ENCODE measurements at regions not wholly inside any gene's neighbourhood (a gene's known extent, or its start where the extent isn't known, plus 50 kb on each side); places are given as distances from the start of the nearest gene placed in this dataset.

GRCh38 chr4:147340591-147341120 is 140.2 kb upstream of the EDNRA start:
- H3K9me3 ChIP-seq (replicated peaks in 1 of 2; ENCODE audit: control insufficient read depth in 2 of 2, insufficient read depth in 1 of 2, low read depth in 1 of 2, low read length in 2 of 2) = no peaks in the 10 kb centered on the region
- H3K27me3 ChIP-seq (ENCODE audit: control insufficient read depth in 3 of 3, insufficient read depth in 3 of 3, low read depth in 1 of 3, low read length in 3 of 3) = no peaks in the 10 kb centered on the region
- no peak overlapping the region for H2AK5ac ChIP-seq (ENCODE audit: low read depth, low read length)
- no peak overlapping the region for H2BK5ac ChIP-seq (ENCODE audit: low read length)
- no peak overlapping the region for H3K18ac ChIP-seq (ENCODE audit: low read length)
- H3K4ac ChIP-seq (ENCODE audit: low read length) = no peak overlapping the region
- H2BK15ac ChIP-seq (ENCODE audit: low read length) = no peak overlapping the region
- H3K4me3 ChIP-seq (ENCODE audit: low read length in 2 of 2) = no peak overlapping the region
- H2AFZ ChIP-seq (ENCODE audit: low read length) = no peak overlapping the region
- H3K9ac ChIP-seq (ENCODE audit: low read depth, low read length, poor library complexity) = no peak overlapping the region
- DNase-seq (ENCODE audit: low spot score) = no peak
- H4K91ac ChIP-seq (ENCODE audit: low read depth, low read length, poor library complexity) = no peak overlapping the region
- no peak overlapping the region for H3K4me2 ChIP-seq (ENCODE audit: insufficient read depth, low read length, poor library complexity, severe bottlenecking)
- WGBS, 2 donors (ENCODE audit: extremely low coverage in 2 of 2, insufficient read length in 2 of 2, insufficient replicate concordance in 1 of 2) = no CpG with 5 or more reads among the region's 3 CpGs
- H3K23ac ChIP-seq (ENCODE audit: low read depth, low read length, poor library complexity) = no peak overlapping the region
- no peaks in the 10 kb centered on the region for H3K36me3 ChIP-seq (replicated peaks in 1 of 2; ENCODE audit: control insufficient read depth in 2 of 2, insufficient read depth in 2 of 2, low read length in 2 of 2)
- no peak overlapping the region for H2BK12ac ChIP-seq (ENCODE audit: low read length)
- H3K79me1 ChIP-seq (ENCODE audit: low read depth, low read length) = no peaks in the 10 kb centered on the region
- peaks cover 0 to 2% of the 10 kb centered on the region in 2 donors for H3K4me1 ChIP-seq (ENCODE audit: control insufficient read depth in 2 of 2, insufficient read depth in 1 of 2, low read depth in 1 of 2, low read length in 2 of 2)
- H3K14ac ChIP-seq (ENCODE audit: low read length) = no peak overlapping the region
- no peak overlapping the region for H4K8ac ChIP-seq (ENCODE audit: low read depth, low read length)
- no peak overlapping the region for H2BK120ac ChIP-seq (ENCODE audit: low read depth, low read length)
- no peak overlapping the region for H3K27ac ChIP-seq (replicated peaks; ENCODE audit: low read length)

- DNase-seq (ENCODE audit: low spot score) = no peak
- no CpG with 5 or more reads among the region's 1 CpG for WGBS, 2 donors (ENCODE audit: extremely low coverage in 2 of 2, insufficient read length in 2 of 2, insufficient replicate concordance in 1 of 2)
- H4K8ac ChIP-seq (ENCODE audit: low read depth, low read length) = no peak overlapping the region
- H3K9ac ChIP-seq (ENCODE audit: low read depth, low read length, poor library complexity) = no peak overlapping the region
- H3K9me3 ChIP-seq (replicated peaks in 1 of 2; ENCODE audit: control insufficient read depth in 2 of 2, insufficient read depth in 1 of 2, low read depth in 1 of 2, low read length in 2 of 2) = no peaks in the 10 kb centered on the region
- H3K36me3 ChIP-seq (replicated peaks in 1 of 2; ENCODE audit: control insufficient read depth in 2 of 2, insufficient read depth in 2 of 2, low read length in 2 of 2) = no peaks in the 10 kb centered on the region
- H3K14ac ChIP-seq (ENCODE audit: low read length) = no peak overlapping the region
- no peak overlapping the region for H2BK120ac ChIP-seq (ENCODE audit: low read depth, low read length)
- no peak overlapping the region for H2AFZ ChIP-seq (ENCODE audit: low read length)
- no peak overlapping the region for H3K4me2 ChIP-seq (ENCODE audit: insufficient read depth, low read length, poor library complexity, severe bottlenecking)
- no peaks in the 10 kb centered on the region for H3K27me3 ChIP-seq (ENCODE audit: control insufficient read depth in 3 of 3, insufficient read depth in 3 of 3, low read depth in 1 of 3, low read length in 3 of 3)
- no peak overlapping the region for H2BK12ac ChIP-seq (ENCODE audit: low read length)
- no peak overlapping the region for H2BK15ac ChIP-seq (ENCODE audit: low read length)
- H3K23ac ChIP-seq (ENCODE audit: low read depth, low read length, poor library complexity) = no peak overlapping the region
- H2AK5ac ChIP-seq (ENCODE audit: low read depth, low read length) = no peak overlapping the region
- H3K4ac ChIP-seq (ENCODE audit: low read length) = no peak overlapping the region
- H4K91ac ChIP-seq (ENCODE audit: low read depth, low read length, poor library complexity) = no peak overlapping the region
- H3K18ac ChIP-seq (ENCODE audit: low read length) = no peak overlapping the region
- no peak overlapping the region for H2BK5ac ChIP-seq (ENCODE audit: low read length)
- H3K4me1 ChIP-seq (ENCODE audit: control insufficient read depth in 2 of 2, insufficient read depth in 1 of 2, low read depth in 1 of 2, low read length in 2 of 2) = peaks cover 0 to 2% of the 10 kb centered on the region in 2 donors
- no peak overlapping the region for H3K4me3 ChIP-seq (ENCODE audit: low read length in 2 of 2)
- H3K27ac ChIP-seq (replicated peaks; ENCODE audit: low read length) = no peak overlapping the region
- H3K79me1 ChIP-seq (ENCODE audit: low read depth, low read length) = no peaks in the 10 kb centered on the region
These were observed 137.2 kb upstream of the EDNRA start for GRCh38 chr4:147343692-147344091.

DNA sequence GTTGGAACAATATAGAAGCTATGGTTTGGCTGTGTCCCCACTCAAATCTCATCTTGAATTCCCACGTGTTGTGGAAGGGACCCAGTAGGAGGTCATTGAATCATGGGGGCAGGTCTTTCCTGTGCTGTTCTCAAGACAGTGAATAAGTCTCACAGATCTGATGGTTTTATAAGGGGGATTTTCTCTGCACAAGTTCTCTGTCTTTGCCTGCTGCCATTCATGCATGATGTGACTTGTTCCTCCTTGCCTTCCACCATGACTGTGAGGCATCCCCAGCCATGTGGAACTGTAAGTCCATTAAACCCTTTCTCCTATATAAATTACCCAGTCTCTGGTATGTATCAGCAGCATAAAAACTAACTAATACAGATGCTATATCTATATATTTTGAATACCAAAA is 135.2 kb upstream of the EDNRA start:
- H3K4me3 ChIP-seq (ENCODE audit: low read length in 2 of 2) = no peak overlapping the region
- H2BK5ac ChIP-seq (ENCODE audit: low read length) = no peak overlapping the region
- H3K4me2 ChIP-seq (ENCODE audit: insufficient read depth, low read length, poor library complexity, severe bottlenecking) = no peak overlapping the region
- H4K91ac ChIP-seq (ENCODE audit: low read depth, low read length, poor library complexity) = no peak overlapping the region
- H2AFZ ChIP-seq (ENCODE audit: low read length) = no peak overlapping the region
- H3K9me3 ChIP-seq (replicated peaks in 1 of 2; ENCODE audit: control insufficient read depth in 2 of 2, insufficient read depth in 1 of 2, low read depth in 1 of 2, low read length in 2 of 2) = no peaks in the 10 kb centered on the region
- H3K18ac ChIP-seq (ENCODE audit: low read length) = no peak overlapping the region
- H2BK15ac ChIP-seq (ENCODE audit: low read length) = no peak overlapping the region
- no peak overlapping the region for H4K8ac ChIP-seq (ENCODE audit: low read depth, low read length)
- no peak overlapping the region for H2BK12ac ChIP-seq (ENCODE audit: low read length)
- H3K36me3 ChIP-seq (replicated peaks in 1 of 2; ENCODE audit: control insufficient read depth in 2 of 2, insufficient read depth in 2 of 2, low read length in 2 of 2) = no peaks in the 10 kb centered on the region
- WGBS, 2 donors (ENCODE audit: extremely low coverage in 2 of 2, insufficient read length in 2 of 2, insufficient replicate concordance in 1 of 2) = no CpG with 5 or more reads among the region's 1 CpG
- no peak overlapping the region for H3K9ac ChIP-seq (ENCODE audit: low read depth, low read length, poor library complexity)
- H3K4ac ChIP-seq (ENCODE audit: low read length) = no peak overlapping the region
- H2AK5ac ChIP-seq (ENCODE audit: low read depth, low read length) = no peak overlapping the region
- H3K27me3 ChIP-seq (ENCODE audit: control insufficient read depth in 3 of 3, insufficient read depth in 3 of 3, low read depth in 1 of 3, low read length in 3 of 3) = no peaks in the 10 kb centered on the region
- DNase-seq (ENCODE audit: low spot score) = no peak
- H3K4me1 ChIP-seq (ENCODE audit: control insufficient read depth in 2 of 2, insufficient read depth in 1 of 2, low read depth in 1 of 2, low read length in 2 of 2) = no peaks in the 10 kb centered on the region
- H3K14ac ChIP-seq (ENCODE audit: low read length) = no peak overlapping the region
- H3K27ac ChIP-seq (replicated peaks; ENCODE audit: low read length) = no peak overlapping the region
- H2BK120ac ChIP-seq (ENCODE audit: low read depth, low read length) = no peak overlapping the region
- H3K79me1 ChIP-seq (ENCODE audit: low read depth, low read length) = no peaks in the 10 kb centered on the region
- H3K23ac ChIP-seq (ENCODE audit: low read depth, low read length, poor library complexity) = no peak overlapping the region

GRCh38 chr4:147347217-147347616 is 133.7 kb upstream of the EDNRA start:
- Histone ChIP-seq H3K4ac (ENCODE audit: low read length) (no peak overlapping the region), H3K27me3 (ENCODE audit: control insufficient read depth in 3 of 3, insufficient read depth in 3 of 3, low read depth in 1 of 3, low read length in 3 of 3) (no peaks in the 10 kb centered on the region), H2BK5ac (ENCODE audit: low read length) (no peak overlapping the region), H3K14ac (ENCODE audit: low read length) (no peak overlapping the region), H3K9me3 (replicated peaks in 1 of 2; ENCODE audit: control insufficient read depth in 2 of 2, insufficient read depth in 1 of 2, low read depth in 1 of 2, low read length in 2 of 2) (no peaks in the 10 kb centered on the region), H2AK5ac (ENCODE audit: low read depth, low read length) (no peak overlapping the region), H2AFZ (ENCODE audit: low read length) (no peak overlapping the region), H3K18ac (ENCODE audit: low read length) (no peak overlapping the region), H3K9ac (ENCODE audit: low read depth, low read length, poor library complexity) (no peak overlapping the region), H2BK15ac (ENCODE audit: low read length) (no peak overlapping the region), H2BK120ac (ENCODE audit: low read depth, low read length) (no peak overlapping the region), H3K79me1 (ENCODE audit: low read depth, low read length) (no peaks in the 10 kb centered on the region), H4K8ac (ENCODE audit: low read depth, low read length) (no peak overlapping the region), H2BK12ac (ENCODE audit: low read length) (no peak overlapping the region), H4K91ac (ENCODE audit: low read depth, low read length, poor library complexity) (no peak overlapping the region), H3K23ac (ENCODE audit: low read depth, low read length, poor library complexity) (no peak overlapping the region), H3K36me3 (replicated peaks in 1 of 2; ENCODE audit: control insufficient read depth in 2 of 2, insufficient read depth in 2 of 2, low read length in 2 of 2) (no peaks in the 10 kb centered on the region), H3K27ac (replicated peaks; ENCODE audit: low read length) (no peak overlapping the region), H3K4me1 (ENCODE audit: control insufficient read depth in 2 of 2, insufficient read depth in 1 of 2, low read depth in 1 of 2, low read length in 2 of 2) (no peaks in the 10 kb centered on the region), H3K4me3 (ENCODE audit: low read length in 2 of 2) (no peak overlapping the region), H3K4me2 (ENCODE audit: insufficient read depth, low read length, poor library complexity, severe bottlenecking) (no peak overlapping the region)
- no peak for DNase-seq (ENCODE audit: low spot score)
- no CpG with 5 or more reads among the region's 8 CpGs for WGBS, 2 donors (ENCODE audit: extremely low coverage in 2 of 2, insufficient read length in 2 of 2, insufficient replicate concordance in 1 of 2)

All from neuronal stem cell (in vitro differentiated cells).